GM19328 (cell line): ENCODE measurements at regions not wholly inside any gene's neighbourhood (a gene's known extent, or its start where the extent isn't known, plus 50 kb on each side); places are given as distances from the start of the nearest gene placed in this dataset.
"Not testable (repeated sequence)": the region's sequence is repeated elsewhere in the genome, so short reads cannot be mapped to it uniquely, and the experiment has no call there.

ENCODE experiments used
- ATAC-seq: cut with Tn5 transposase; IDR thresholded peaks from one replicate; pipeline ENCODE4 v1.9.1; 2021; ENCODE audit warnings: mild to moderate bottlenecking, moderate library complexity; ENCODE audit not compliant: unreplicated experiment

GRCh38 chr6:154598399-154598798 is 87.9 kb upstream of the CNKSR3 start:
- no peak for ATAC-seq

GRCh38 chr6:154602296-154602695 is 91.8 kb upstream of the CNKSR3 start:
- ATAC-seq, result no peak

- no peak for ATAC-seq
Measured at GRCh38 chr6:154602708-154603107, 92.2 kb upstream of the CNKSR3 start.

- ATAC-seq, result no peak
Measured at GRCh38 chr6:154604119-154604518, 93.6 kb upstream of the CNKSR3 start.

- peak; percentile 34 for ATAC-seq
Measured at GRCh38 chr6:154605178-154605881, 94.8 kb upstream of the CNKSR3 start.

GRCh38 chr6:154605882-154606370 is 95.4 kb upstream of the CNKSR3 start:
- no peak for ATAC-seq

- peak; percentile 89 for ATAC-seq
Measured at GRCh38 chr6:154606457-154606856, 96.0 kb upstream of the CNKSR3 start.

GRCh38 chr6:154606860-154607259 is 96.4 kb upstream of the CNKSR3 start:
- ATAC-seq, result no peak

GRCh38 chr6:154611241-154611640 is 100.8 kb upstream of the CNKSR3 start:
- ATAC-seq, result no peak

- ATAC-seq, result no peak
Measured at GRCh38 chr6:154611847-154612246, 101.4 kb upstream of the CNKSR3 start.

GRCh38 chr6:154613137-154613676 is 102.7 kb upstream of the CNKSR3 start:
- ATAC-seq, result no peak

GRCh38 chr6:154614101-154614500 is 103.6 kb upstream of the CNKSR3 start:
- ATAC-seq, result no peak

GRCh38 chr6:154614641-154615040 is 104.2 kb upstream of the CNKSR3 start:
- ATAC-seq, result no peak

- no peak for ATAC-seq
Measured at GRCh38 chr6:154615483-154616025, 105.1 kb upstream of the CNKSR3 start.

GRCh38 chr6:154617175-154617574 is 106.7 kb upstream of the CNKSR3 start:
- ATAC-seq, result no peak

GRCh38 chr6:154619146-154619545 is 108.7 kb upstream of the CNKSR3 start:
- no peak for ATAC-seq

- ATAC-seq, result no peak
Measured at GRCh38 chr6:154621686-154622085, 111.2 kb upstream of the CNKSR3 start.

GRCh38 chr6:154622618-154623336 is 110.4 kb upstream of the SCAF8 start:
- ATAC-seq, result no peak

GRCh38 chr6:154623391-154623790 is 109.8 kb upstream of the SCAF8 start:
- ATAC-seq, result no peak

GRCh38 chr6:154624038-154624599 is 109.1 kb upstream of the SCAF8 start:
- ATAC-seq, result no peak

GRCh38 chr6:154624727-154625126 is 108.5 kb upstream of the SCAF8 start:
- not testable (repeated sequence) for ATAC-seq
